ENCODE measurements at regions not wholly inside any gene's neighbourhood (a gene's known extent, or its start where the extent isn't known, plus 50 kb on each side); places are given as distances from the start of the nearest gene placed in this dataset.

- TF ChIP-seq L3MBTL2 (conservative IDR thresholded peaks at IDR 0.05) (no peak), ARNT (IDR thresholded peaks at IDR 0.05) (no peak), TARDBP (IDR thresholded peaks at IDR 0.05) (no peak), CTBP1 (IDR thresholded peaks at IDR 0.05; ENCODE audit: borderline replicate concordance) (no peak), FOXM1 (IDR thresholded peaks at IDR 0.05; ENCODE audit: borderline replicate concordance) (no peak), ELF4 (IDR thresholded peaks at IDR 0.05) (no peak), FOXA1 (IDR thresholded peaks at IDR 0.05) (no peak), HDGF (IDR thresholded peaks at IDR 0.05; ENCODE audit: borderline replicate concordance) (no peak), FOXK2 (IDR thresholded peaks at IDR 0.05) (no peak), SUZ12 (IDR thresholded peaks at IDR 0.05) (no peak), LEF1 (IDR thresholded peaks at IDR 0.05; ENCODE audit: borderline replicate concordance) (no peak)
Observed at GRCh38 chr4:8793571-8794160, 78.0 kb downstream of the HMX1 start.
